ENCODE measurements at regions not wholly inside any gene's neighbourhood (a gene's known extent, or its start where the extent isn't known, plus 50 kb on each side); places are given as distances from the start of the nearest gene placed in this dataset.
"Not testable (repeated sequence)": the region's sequence is repeated elsewhere in the genome, so short reads cannot be mapped to it uniquely, and the experiment has no call there.

DNA sequence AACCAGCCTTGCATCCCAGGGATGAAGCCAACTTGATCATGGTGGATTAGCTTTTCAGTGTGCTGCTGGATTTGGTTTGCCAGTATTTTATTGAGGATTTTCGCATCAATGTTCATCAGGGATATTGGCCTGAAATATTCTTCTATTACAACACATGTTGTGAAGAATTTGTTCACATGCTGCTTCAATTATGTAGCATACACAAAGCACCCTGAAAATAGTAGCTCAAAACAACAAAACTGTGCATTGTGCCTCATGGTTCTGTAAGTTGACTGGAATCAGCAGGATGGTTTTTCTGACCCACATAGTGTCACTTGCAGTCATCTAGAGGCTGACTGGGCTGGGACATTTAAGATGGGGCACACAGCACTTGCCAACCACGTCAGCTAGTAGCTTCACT is 193.9 kb downstream of the SYK start:
- H3K4me3 ChIP-seq (ENCODE audit: low read length): no peak overlapping the region
- TF ChIP-seq ZNF274 (IDR thresholded peaks at IDR 0.05; ENCODE audit: low read depth, low read length): no peak

DNA sequence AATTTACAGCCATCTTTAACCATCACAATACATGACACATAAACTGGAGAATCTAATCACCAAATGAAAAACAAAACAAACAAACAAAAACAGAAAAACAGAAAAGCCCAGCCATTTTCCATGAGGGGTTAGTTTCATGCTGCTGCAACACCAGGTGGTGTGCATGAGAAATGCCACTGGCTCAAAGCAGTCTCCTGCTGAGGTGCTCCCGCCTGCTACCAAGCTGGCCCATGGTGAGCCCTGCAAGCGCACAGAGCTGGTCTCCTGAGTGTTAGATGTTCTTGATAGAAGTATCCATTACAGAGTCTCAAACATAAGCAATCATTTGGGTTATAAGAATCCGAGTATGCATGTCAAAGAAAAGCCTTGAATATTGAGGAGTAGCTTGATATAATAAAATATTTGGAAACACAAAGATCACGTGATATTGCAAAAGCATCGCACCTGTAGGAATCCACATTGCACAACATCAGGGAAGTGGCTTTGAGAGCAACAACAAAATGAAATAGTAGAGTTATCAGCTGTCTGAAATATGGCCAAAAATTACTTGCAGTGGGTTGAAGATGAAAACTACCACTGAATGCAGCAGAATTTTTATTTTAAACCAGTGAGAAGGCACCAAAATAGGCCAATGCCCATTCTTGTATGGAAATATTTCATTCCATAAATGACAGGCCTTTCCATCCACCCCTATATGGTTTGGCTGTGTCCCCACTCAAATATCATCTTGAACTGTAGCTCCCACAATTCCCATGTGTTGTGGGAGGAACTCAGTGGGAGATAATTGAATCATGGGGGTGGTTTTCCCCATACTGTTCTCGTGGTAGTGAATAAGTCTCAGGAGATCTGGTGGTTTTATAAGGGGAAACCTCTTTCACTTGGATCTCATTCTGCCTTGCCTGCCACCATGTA is 194.8 kb downstream of the SYK start:
- H3K4me3 ChIP-seq (ENCODE audit: low read length): no peak overlapping the region
- no peak for TF ChIP-seq ZNF274 (IDR thresholded peaks at IDR 0.05; ENCODE audit: low read depth, low read length)

DNA sequence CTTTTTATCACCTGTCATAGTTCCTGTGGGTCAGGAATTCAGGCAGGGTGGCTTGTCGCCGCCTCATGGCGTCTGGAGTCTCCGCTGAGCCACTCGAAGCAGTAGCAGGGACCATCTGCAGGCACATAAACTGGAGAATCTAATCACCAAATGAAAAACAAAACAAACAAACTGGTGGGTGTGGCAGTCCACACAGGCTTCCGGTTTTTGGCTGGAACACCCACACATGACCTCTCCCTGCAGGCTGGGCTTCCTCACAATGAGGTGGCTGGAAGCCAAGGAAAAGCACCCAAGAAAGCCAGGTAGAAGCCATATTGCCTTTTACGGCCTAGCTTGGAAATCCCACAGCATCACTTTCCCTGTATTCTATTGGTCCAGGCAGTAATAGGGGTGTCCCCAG is 197.0 kb downstream of the SYK start:
- TF ChIP-seq ZNF274 (IDR thresholded peaks at IDR 0.05; ENCODE audit: low read depth, low read length): no peak
- H3K4me3 ChIP-seq (ENCODE audit: low read length): no peak overlapping the region

DNA sequence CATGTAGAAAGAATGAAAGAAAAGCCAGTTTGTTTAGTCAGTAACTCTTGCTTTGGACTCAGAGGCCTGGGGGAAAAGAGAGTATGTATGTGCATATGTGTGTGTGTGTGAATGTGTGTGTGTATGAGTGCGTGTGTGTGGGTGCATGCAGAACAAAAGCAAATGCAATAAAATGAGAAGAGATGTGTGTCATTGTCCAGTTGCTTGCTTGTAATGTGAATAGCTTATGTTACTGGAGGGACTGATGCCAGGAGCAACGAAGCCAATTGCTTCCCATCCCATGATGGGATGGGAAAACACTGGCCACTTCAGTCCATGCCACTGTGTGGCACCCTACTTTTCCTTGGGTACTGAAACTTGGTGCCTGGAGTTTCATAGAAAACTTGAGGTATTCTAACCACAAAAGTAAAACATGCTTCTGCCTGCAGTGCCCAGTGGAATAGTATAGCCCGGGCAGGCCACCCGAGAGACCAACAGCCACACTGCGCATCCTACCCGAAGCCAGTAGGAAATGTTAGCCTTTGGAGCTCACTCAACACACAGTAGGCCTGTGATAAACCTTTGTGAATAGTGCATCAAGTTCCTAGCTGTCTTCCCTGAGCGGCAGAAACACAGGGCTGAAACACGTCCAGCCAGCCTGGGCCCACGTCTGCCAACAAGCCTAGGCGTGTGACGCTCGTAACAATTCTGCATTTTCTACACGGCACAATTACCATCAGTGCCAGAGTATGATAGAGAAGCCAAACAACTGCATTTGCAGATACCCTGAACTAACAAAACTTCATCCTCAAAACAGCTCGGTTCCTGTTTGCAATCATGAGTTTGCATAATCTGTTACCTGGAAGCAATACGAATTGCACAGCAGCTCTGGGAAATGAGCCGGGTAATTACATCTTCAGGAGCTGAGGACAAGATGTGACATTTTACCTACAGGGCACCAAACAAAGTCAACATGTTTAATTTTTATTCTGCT is 198.1 kb downstream of the SYK start:
- no peak overlapping the region for H3K4me3 ChIP-seq (ENCODE audit: low read length)
- TF ChIP-seq ZNF274 (IDR thresholded peaks at IDR 0.05; ENCODE audit: low read depth, low read length): no peak

DNA sequence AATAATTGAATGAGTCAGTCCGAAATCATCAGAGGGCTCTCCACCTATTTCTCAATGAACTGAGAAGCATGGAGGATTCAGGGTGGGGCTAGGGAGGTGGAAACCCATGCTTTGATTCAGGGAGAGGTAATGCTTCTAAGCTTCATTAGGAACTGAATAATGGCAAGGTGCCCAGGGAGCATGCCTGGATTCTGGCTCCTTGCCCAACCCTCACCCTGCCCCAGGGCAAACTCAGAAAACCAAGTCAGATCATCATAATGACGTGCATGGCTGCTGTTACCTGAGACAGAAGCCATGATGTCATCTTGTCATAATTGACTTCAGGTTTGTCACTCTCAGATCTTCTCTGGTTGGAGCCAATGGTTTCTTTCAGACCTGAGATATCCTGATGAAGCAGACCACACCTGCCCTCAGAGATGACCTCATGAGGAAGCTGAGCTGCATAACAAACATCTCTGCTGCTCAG is 199.6 kb downstream of the SYK start:
- H3K4me3 ChIP-seq (ENCODE audit: low read length): no peak overlapping the region
- no peak for TF ChIP-seq ZNF274 (IDR thresholded peaks at IDR 0.05; ENCODE audit: low read depth, low read length)

DNA sequence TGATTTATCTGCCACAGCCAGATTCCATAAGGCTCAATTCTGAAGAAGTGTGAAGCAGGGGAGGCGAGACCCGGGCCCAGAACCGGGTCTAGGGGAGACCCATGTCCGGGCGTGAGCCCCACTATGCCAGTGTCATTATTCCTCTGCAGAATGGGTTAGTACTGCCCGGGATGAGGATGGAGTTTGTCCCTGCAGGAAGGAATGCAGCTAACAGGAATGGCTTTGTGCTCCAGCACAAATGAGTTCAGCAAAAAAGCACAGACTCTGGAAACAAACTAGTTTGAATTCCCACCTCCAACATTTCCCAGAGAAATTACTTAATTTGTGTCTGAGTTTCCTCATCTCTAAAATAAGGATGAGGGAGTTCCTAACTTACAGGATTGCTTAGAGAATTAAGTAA is 202.9 kb downstream of the SYK start:
- no peak for TF ChIP-seq ZNF274 (IDR thresholded peaks at IDR 0.05; ENCODE audit: low read depth, low read length)
- no peak overlapping the region for H3K4me3 ChIP-seq (ENCODE audit: low read length)

DNA sequence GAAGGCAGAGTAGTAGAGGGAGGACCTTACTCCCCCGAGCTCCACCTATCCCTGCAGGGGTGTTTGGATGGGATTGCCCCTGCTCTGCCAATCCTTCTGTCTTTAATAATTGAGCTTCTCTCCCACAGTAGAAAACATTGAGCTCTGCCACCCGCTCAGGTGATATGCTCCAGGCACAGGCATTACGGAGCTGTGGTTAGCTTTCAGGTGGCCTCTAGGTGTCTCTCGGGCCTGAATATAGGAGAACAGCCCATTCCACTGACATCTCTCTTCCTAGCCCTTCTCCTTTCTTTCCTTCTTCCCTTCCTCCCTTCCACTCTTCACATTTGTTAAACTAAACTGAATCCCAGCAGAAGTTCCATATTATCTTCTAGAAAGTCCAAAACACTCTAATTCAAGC is 203.4 kb downstream of the SYK start:
- no peak for TF ChIP-seq ZNF274 (IDR thresholded peaks at IDR 0.05; ENCODE audit: low read depth, low read length)
- H3K4me3 ChIP-seq (ENCODE audit: low read length): no peak overlapping the region

DNA sequence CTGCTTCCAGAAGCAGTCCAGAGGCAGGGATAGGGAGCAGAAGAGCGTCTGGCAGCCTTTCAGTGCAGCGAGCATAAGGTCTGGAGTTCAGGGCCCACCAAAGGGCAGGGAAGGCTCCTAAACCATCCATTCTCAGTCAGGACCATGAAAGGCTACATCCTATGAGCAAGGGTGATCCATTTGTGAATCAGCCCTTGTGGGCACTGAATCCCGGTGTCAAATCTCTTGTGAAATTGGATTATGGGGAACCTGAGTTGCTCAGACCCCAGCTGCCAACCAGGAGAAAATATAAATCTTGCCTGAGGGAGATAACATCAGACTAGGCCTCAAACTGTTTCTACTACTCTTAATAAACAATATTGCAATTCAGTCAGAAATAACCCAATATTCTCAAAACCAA is 204.4 kb downstream of the SYK start:
- no peak overlapping the region for H3K4me3 ChIP-seq (ENCODE audit: low read length)
- no peak for TF ChIP-seq ZNF274 (IDR thresholded peaks at IDR 0.05; ENCODE audit: low read depth, low read length)

DNA sequence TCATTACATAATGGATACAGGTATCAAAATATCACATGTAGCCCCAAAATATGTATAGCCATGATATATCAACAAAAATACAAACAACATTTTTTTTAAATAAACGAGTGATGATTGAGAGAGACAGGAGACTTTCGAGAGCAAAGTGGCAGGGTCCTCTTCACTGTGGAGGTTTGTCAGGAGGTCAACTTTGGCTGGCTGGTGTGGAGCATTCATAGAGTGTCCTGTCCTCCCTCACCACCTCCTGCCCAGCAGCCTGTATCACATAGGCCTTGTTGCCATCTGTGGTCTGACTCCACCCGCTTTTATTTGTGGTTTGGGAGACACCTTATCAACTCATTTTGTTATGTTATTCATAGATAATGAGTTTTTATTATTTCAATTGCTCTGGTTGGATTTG is 206.9 kb downstream of the SYK start:
- no peak for TF ChIP-seq ZNF274 (IDR thresholded peaks at IDR 0.05; ENCODE audit: low read depth, low read length)
- H3K4me3 ChIP-seq (ENCODE audit: low read length): no peak overlapping the region

DNA sequence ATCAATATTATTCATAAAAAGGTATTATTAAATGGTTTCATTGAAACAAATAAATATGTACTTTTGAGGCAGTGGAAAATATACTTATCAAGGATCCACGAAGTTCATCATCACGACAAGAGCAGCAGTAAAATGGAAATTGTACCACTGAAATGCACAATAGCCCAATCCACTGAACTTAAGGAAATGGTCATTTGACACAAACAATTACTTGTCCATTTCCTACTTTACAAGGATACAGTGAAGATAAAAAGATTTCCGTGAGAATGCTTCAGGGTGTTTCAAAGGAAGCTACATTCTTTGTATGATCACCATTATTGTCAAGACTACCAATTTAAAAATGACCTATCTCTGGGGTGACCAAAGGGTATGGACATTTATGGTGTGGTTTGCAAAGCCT is 210.3 kb downstream of the SYK start:
- H3K4me3 ChIP-seq (ENCODE audit: low read length): no peak overlapping the region
- TF ChIP-seq ZNF274 (IDR thresholded peaks at IDR 0.05; ENCODE audit: low read depth, low read length): no peak

DNA sequence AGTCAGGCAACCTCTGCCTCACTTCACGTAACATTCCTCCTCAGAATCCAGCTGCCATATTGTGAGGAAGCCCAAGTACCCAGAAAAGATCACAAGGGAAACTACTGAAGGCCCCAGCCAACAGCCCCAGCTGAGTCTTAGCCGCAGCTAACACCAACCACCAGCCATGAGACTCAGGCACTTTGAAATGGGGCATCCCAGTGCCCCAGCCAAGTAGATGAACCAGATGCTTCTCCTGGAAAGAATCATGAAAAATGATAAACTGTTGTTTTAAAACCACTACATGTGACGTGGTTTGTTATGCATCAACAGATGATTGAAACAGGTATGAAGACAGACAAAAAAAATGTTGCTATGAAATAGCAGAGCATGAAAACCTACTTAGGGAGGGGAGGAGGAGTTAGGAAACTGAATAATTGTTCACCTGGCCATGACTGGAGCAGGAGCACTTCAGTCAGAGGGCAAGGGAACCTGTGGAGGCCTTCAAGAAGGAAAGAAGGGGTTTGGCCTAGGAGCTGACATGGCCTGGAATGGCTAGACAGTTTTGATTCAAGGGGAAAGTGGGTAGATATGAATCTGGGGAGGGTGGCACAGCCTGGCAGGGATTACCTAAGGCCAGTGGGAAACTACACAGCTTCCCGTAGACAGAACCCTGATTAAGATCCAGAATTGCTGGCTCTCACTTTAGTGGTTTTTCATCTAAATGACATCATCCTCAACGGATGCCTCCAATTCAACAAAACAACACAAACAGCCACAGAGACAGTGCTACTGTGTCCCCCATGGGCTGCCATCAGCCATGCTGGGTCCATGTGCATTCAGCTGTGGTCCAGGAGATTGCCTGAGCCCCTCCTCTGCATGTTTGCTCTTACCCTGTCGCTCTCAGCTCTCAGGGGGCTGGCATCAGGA is 211.6 kb downstream of the SYK start:
- TF ChIP-seq ZNF274 (IDR thresholded peaks at IDR 0.05; ENCODE audit: low read depth, low read length): no peak
- no peak overlapping the region for H3K4me3 ChIP-seq (ENCODE audit: low read length)

DNA sequence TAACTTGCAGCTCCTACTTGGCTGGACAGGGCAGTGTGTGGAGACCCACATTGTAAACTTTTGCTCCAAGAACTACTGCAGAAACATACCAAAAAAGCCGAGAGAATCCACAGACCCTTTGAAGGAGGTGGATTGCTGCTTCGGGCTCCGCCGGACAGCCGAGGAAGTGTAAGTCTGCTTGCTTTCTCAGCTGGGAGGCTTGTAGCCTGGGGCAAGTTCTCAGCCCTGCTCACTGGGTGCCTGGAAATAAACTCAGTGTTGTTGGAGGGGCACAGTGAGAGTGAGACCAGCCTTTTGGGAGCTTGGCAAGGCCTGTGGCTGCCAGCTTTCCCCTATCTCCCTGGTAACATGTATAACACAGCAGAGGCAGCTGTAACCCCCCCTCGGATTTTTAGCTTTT is 215.6 kb downstream of the SYK start:
- no peak overlapping the region for H3K4me3 ChIP-seq (ENCODE audit: low read length)
- TF ChIP-seq ZNF274 (IDR thresholded peaks at IDR 0.05; ENCODE audit: low read depth, low read length): no peak

DNA sequence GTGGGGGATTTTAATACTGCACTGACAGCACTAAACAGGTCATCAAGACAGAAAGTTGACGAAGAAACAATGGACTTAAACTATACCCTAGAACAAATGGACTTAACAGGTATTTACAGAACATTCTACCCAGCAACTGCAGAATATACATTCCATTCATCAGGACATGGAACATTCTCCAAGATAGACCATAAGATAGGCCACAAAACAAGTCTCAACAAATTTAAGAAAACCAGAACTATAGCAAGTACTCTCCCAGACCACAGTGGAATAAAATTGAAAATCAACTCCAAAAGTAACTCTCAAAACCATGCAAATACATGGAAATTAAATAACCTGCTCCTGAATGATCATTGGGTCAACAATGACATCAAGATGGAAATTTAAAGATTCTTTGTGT is 218.3 kb downstream of the SYK start:
- H3K4me3 ChIP-seq (ENCODE audit: low read length): not testable (repeated sequence)

DNA sequence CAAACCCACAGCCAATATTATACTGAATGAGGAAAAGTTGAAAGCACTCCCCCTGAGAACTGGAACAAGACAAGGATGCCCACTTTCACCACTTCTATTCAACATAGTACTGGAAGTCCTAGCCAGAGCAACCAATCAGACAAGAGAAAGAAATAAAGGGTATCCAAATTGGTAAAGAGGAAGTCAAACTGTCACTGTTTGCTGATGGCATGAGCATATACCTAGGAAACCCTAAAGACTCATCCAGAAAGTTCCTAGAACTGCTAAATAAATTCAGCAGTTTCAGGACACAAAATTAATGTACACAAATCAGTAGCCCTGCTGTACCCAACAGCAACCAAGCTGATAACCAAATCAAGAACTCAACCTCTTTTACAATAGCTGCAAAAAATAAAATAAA is 220.0 kb downstream of the SYK start:
- not testable (repeated sequence) for H3K4me3 ChIP-seq (ENCODE audit: low read length)

All from GM08714 (cell line).